ENCODE measurements at regions not wholly inside any gene's neighbourhood (a gene's known extent, or its start where the extent isn't known, plus 50 kb on each side); places are given as distances from the start of the nearest gene placed in this dataset.

DNA sequence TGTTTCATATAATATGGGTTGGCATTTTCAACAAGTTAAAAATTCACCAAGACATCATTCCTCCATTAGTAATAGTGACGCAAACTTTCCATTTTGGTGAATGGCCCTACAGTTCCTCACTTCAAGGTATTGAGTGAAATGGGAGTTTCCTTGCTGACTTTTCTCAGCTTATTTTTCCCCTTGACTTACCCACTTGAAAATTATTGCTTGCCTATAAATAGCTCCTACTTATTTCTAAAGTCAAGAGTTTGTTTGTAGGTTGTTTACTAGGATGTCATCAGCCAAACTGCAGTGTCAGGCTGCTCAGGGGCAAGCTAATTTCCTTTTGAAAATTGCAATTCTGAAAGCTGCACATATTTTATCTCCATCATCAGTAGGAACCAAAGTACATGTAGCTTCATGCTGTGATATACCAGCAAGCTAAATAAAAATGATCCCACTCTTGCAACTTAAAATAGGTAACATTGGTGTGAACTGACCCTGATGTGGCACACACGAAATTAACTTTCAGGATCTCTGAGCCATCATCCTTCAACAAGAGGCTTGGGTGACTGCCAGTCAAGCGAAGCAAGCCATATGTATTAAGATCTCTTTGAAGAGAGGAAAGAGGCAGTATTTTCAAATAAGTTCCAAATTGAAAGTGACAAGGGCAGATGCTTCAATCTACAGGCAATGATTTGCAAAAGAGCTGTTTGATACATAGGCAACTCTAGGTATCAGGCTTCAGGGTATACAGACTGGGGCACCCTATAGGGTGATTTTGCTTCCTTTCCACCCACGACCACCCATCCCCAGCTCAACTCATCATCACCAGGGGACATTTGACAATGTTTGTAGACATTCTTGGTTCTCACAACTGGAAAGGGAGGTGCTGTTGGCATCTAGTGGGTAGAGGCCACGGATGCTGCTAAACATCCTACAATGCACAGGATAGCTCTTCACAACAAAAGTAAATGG, 66.8 kb upstream of the RASGRP1 start:
- no peak for TF ChIP-seq POLR2AphosphoS5 (IDR thresholded peaks at IDR 0.05; ENCODE audit: insufficient read depth in 1 of 2, low read depth in 1 of 2)
- TF ChIP-seq, protein P1, sequence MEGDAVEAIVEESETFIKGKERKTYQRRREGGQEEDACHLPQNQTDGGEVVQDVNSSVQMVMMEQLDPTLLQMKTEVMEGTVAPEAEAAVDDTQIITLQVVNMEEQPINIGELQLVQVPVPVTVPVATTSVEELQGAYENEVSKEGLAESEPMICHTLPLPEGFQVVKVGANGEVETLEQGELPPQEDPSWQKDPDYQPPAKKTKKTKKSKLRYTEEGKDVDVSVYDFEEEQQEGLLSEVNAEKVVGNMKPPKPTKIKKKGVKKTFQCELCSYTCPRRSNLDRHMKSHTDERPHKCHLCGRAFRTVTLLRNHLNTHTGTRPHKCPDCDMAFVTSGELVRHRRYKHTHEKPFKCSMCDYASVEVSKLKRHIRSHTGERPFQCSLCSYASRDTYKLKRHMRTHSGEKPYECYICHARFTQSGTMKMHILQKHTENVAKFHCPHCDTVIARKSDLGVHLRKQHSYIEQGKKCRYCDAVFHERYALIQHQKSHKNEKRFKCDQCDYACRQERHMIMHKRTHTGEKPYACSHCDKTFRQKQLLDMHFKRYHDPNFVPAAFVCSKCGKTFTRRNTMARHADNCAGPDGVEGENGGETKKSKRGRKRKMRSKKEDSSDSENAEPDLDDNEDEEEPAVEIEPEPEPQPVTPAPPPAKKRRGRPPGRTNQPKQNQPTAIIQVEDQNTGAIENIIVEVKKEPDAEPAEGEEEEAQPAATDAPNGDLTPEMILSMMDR (IDR thresholded peaks at IDR 0.05) = no peak
- no peak for TF ChIP-seq POLR2A (IDR thresholded peaks at IDR 0.05)

All from vagina (tissue), 2 donors.